ENCODE measurements at regions not wholly inside any gene's neighbourhood (a gene's known extent, or its start where the extent isn't known, plus 50 kb on each side); places are given as distances from the start of the nearest gene placed in this dataset.

DNA sequence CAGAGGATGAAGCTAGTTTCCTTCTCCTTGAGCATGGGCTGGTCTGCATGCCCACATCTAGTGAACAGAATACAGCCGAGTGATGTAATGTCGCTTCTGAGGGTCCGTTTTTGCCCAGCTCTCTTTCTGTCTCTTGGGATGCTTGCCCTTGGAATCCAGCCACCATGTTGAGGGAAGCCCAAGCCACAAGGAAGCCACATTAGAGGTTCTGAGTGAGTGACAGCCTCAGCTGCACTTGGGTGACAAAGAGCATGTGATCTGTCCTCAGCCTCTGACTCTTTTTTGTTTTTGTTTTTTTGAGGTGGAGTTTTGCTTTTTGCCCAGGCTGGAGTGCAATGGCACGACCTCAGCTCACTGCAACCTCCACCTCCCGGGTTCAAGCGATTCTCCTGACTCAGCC, 100.6 kb upstream of the SALL4 start:
- no peaks in the 10 kb centered on the region for H3K4me1 ChIP-seq (ENCODE audit: control insufficient read depth, insufficient read depth, low read length)
- no peak overlapping the region for H3K9ac ChIP-seq (ENCODE audit: low read length)
- no peaks in the 10 kb centered on the region for H3K36me3 ChIP-seq (ENCODE audit: control insufficient read depth, insufficient read depth, low read length)
- H3K27me3 ChIP-seq (ENCODE audit: control insufficient read depth, insufficient read depth, low read length) = no peaks in the 10 kb centered on the region
- no peaks in the 10 kb centered on the region for H3K9me3 ChIP-seq (ENCODE audit: control insufficient read depth, low read length)
- no peak overlapping the region for H3K4me3 ChIP-seq (ENCODE audit: low read length)

DNA sequence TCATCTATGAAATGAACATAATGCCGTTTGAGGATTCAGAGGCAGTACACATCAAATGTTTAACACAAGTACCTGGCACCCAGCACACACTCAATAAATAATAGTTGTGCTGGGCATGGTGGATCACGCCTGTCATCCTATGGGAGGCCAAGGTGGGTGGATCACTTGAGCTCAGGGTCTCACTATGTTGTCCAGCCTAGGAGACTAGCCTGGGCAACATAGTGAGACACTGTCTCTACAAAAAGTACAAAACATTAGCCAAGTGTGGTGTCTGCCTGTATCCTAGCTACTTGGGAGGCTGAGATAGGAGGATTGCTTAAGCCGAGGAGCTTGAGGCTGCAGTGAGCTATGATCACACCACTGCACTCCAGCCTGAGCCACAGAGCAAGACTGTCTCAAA, 98.1 kb upstream of the SALL4 start:
- H3K9ac ChIP-seq (ENCODE audit: low read length) = no peak overlapping the region
- H3K4me3 ChIP-seq (ENCODE audit: low read length) = no peak overlapping the region
- H3K36me3 ChIP-seq (ENCODE audit: control insufficient read depth, insufficient read depth, low read length) = no peaks in the 10 kb centered on the region
- H3K9me3 ChIP-seq (ENCODE audit: control insufficient read depth, low read length) = no peaks in the 10 kb centered on the region
- no peaks in the 10 kb centered on the region for H3K27me3 ChIP-seq (ENCODE audit: control insufficient read depth, insufficient read depth, low read length)
- H3K4me1 ChIP-seq (ENCODE audit: control insufficient read depth, insufficient read depth, low read length) = no peaks in the 10 kb centered on the region

DNA sequence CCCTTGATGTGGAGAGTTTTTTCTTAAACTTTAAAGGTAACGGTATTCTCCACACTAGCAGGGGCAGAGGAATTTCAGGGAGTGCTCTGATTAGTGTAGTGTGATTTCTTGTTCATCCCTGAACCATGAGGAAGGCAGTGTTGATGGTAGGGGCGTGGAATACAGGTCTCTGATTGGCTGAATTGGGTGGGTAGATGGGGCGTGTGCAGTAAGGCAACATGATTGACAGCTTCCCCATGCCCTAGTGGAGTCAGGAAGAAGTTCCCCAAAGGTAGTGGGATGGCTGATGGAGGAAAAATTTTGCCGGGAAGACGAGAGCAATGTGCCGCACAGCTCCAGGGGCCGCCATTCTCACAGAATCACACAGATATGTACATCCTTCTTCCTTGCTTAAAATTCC, 97.4 kb upstream of the SALL4 start:
- Histone ChIP-seq H3K27me3 (ENCODE audit: control insufficient read depth, insufficient read depth, low read length) (no peaks in the 10 kb centered on the region), H3K4me1 (ENCODE audit: control insufficient read depth, insufficient read depth, low read length) (no peaks in the 10 kb centered on the region), H3K4me3 (ENCODE audit: low read length) (no peak overlapping the region), H3K36me3 (ENCODE audit: control insufficient read depth, insufficient read depth, low read length) (no peaks in the 10 kb centered on the region), H3K9ac (ENCODE audit: low read length) (no peak overlapping the region), H3K9me3 (ENCODE audit: control insufficient read depth, low read length) (no peaks in the 10 kb centered on the region)

DNA sequence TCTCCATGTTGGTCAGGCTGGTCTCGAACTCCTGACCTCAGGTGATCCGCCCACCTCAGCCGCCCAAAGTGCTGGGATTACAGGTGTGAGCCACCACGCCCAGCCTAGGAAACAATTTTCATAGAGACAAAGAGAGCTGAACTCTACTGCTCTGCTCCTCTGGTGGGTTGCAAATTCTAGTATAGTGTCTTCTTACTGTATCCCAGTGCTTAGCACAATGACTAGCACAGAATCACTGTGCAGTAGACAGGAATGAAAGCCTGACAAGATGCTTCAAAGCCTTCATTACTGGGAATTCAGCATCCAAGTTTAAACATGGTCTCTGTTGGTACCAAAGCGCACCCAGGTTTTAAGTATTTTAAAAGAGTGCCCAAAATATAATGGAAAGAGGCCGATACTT, 96.5 kb upstream of the SALL4 start:
- Histone ChIP-seq H3K9ac (ENCODE audit: low read length) (no peak overlapping the region), H3K4me1 (ENCODE audit: control insufficient read depth, insufficient read depth, low read length) (no peaks in the 10 kb centered on the region), H3K27me3 (ENCODE audit: control insufficient read depth, insufficient read depth, low read length) (no peaks in the 10 kb centered on the region), H3K36me3 (ENCODE audit: control insufficient read depth, insufficient read depth, low read length) (no peaks in the 10 kb centered on the region), H3K4me3 (ENCODE audit: low read length) (no peak overlapping the region), H3K9me3 (ENCODE audit: control insufficient read depth, low read length) (no peaks in the 10 kb centered on the region)

DNA sequence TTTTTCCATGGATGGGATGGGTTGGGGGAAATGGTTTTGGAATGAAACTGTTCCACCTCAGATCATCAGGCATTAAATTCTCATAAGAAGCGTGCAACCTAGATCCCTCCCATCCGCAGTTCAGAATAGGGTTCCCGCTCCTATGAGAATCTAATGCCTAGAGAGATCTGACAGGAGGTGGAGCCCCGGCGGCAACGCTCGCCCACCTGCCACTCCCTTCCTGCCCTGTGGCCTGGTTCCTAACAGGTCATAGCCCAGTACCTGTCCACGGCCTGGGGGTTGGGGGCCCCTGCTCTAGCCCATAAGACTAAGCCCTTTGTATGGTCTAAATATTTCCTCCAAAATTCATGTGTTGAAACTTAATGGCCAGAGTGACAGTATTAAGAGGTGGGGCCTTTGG, 92.3 kb upstream of the SALL4 start:
- H3K4me1 ChIP-seq (ENCODE audit: control insufficient read depth, insufficient read depth, low read length) = no peaks in the 10 kb centered on the region
- no peaks in the 10 kb centered on the region for H3K9me3 ChIP-seq (ENCODE audit: control insufficient read depth, low read length)
- H3K9ac ChIP-seq (ENCODE audit: low read length) = no peak overlapping the region
- H3K4me3 ChIP-seq (ENCODE audit: low read length) = no peak overlapping the region
- no peaks in the 10 kb centered on the region for H3K36me3 ChIP-seq (ENCODE audit: control insufficient read depth, insufficient read depth, low read length)
- no peaks in the 10 kb centered on the region for H3K27me3 ChIP-seq (ENCODE audit: control insufficient read depth, insufficient read depth, low read length)

DNA sequence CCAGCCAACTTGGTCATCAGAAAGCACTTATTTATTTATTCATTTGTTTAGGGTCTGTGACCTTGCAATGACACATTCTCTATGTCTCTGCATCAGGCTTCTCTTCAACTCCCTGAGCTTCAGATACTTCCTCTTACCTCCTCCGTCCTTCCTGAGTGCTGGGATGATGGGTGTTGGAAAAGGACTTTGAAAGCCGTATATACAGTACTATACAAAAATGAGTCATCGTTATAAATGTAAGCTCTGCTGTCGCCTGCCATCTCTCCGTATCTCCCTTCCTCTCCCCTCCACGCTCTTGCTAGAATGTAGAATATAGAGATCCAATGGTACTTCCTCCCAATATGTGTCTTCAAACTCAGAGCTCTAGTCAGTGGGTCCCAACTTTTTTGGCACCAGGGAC, 91.9 kb upstream of the SALL4 start:
- Histone ChIP-seq H3K4me3 (ENCODE audit: low read length) (no peak overlapping the region), H3K27me3 (ENCODE audit: control insufficient read depth, insufficient read depth, low read length) (no peaks in the 10 kb centered on the region), H3K36me3 (ENCODE audit: control insufficient read depth, insufficient read depth, low read length) (no peaks in the 10 kb centered on the region), H3K9ac (ENCODE audit: low read length) (no peak overlapping the region), H3K4me1 (ENCODE audit: control insufficient read depth, insufficient read depth, low read length) (no peaks in the 10 kb centered on the region), H3K9me3 (ENCODE audit: control insufficient read depth, low read length) (no peaks in the 10 kb centered on the region)

DNA sequence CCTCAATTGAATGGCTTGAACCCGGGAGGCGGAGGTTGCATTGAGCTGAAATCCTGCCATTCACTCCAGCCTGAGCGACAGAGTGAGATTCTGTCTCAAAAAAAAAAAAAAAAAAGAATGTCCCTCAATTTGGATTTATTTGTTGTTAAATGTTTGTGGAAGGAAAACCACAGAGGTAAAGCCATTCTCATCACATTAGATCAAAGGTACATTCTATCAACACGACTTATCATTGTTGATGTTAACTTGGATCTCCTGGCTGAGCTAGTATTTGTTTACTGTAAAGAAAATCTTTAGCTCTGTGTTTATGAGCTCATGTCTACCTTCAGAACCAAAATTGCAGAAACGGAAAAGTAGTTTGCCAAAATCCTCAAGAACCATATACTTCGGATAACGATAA, 91.4 kb upstream of the SALL4 start:
- H3K9me3 ChIP-seq (ENCODE audit: control insufficient read depth, low read length) = no peaks in the 10 kb centered on the region
- H3K9ac ChIP-seq (ENCODE audit: low read length) = no peak overlapping the region

DNA sequence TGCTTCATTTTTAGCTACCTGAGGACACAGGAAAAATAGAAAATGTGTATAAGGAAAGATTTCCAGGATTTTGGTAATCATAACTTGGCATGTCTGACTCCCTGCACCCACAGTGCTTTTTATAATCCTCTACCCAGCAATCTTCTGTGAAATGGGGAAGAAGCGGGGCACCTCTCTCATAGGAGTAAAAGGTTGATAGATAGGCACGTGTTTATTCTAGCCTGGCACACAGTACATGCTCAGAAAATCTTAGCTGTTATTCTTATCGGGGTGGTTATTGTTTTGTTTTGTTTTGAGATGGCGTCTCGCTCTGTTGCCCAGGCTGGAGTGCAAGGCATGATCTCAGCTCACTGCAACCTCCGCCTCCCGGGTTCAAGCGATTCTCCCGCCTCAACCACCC, 87.7 kb upstream of the SALL4 start:
- Histone ChIP-seq H3K27me3 (ENCODE audit: control insufficient read depth, insufficient read depth, low read length) (no peaks in the 10 kb centered on the region), H3K4me3 (ENCODE audit: low read length) (no peak overlapping the region), H3K9me3 (ENCODE audit: control insufficient read depth, low read length) (no peaks in the 10 kb centered on the region), H3K36me3 (ENCODE audit: control insufficient read depth, insufficient read depth, low read length) (no peaks in the 10 kb centered on the region), H3K9ac (ENCODE audit: low read length) (no peak overlapping the region), H3K4me1 (ENCODE audit: control insufficient read depth, insufficient read depth, low read length) (no peaks in the 10 kb centered on the region)

More for the DNA sequence above, 91.4 kb upstream of the SALL4 start:
- H3K4me1 ChIP-seq (ENCODE audit: control insufficient read depth, insufficient read depth, low read length) = no peaks in the 10 kb centered on the region
- no peaks in the 10 kb centered on the region for H3K36me3 ChIP-seq (ENCODE audit: control insufficient read depth, insufficient read depth, low read length)
- no peak overlapping the region for H3K4me3 ChIP-seq (ENCODE audit: low read length)
- no peaks in the 10 kb centered on the region for H3K27me3 ChIP-seq (ENCODE audit: control insufficient read depth, insufficient read depth, low read length)

DNA sequence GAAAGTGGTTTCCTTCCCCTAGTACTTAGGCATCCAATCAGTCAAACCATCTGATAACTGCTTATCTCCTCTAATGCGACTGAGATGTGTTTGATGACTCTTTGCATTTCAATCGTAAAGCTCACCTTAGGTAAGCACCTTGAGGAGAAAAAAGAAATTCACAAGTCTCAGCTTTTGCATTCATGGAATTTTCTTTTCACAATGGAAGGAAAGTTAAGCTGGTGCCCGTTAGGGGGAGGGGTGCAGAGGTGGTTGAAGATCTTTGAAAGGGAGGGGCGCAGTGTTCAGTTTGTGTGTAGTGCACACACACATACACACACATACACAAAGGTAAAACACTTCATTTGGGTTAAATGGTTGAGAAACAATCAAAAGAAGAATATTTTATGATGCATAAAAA, 87.1 kb upstream of the SALL4 start:
- Histone ChIP-seq H3K4me1 (ENCODE audit: control insufficient read depth, insufficient read depth, low read length) (no peaks in the 10 kb centered on the region), H3K27me3 (ENCODE audit: control insufficient read depth, insufficient read depth, low read length) (no peaks in the 10 kb centered on the region), H3K9ac (ENCODE audit: low read length) (no peak overlapping the region), H3K4me3 (ENCODE audit: low read length) (no peak overlapping the region), H3K36me3 (ENCODE audit: control insufficient read depth, insufficient read depth, low read length) (no peaks in the 10 kb centered on the region), H3K9me3 (ENCODE audit: control insufficient read depth, low read length) (no peaks in the 10 kb centered on the region)

DNA sequence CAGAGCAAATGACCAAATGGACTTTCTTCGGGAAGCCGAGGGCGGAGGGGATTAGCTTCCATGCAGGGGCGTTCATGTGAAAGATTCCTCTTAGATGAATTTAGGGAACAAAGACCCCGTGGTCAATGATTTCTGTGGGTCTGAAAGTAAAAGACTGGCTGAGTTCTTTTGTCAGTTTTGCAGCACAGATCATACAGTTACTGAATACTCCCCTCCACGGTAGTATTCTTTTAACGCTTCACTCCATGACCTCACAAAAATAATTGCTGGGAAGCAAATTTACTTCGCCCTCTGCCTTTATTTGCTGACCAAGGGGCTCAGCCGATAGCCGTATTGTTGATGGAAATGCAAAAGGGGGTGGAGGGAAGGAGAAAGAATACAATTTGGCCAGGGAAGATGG, 86.0 kb upstream of the SALL4 start:
- no peaks in the 10 kb centered on the region for H3K9me3 ChIP-seq (ENCODE audit: control insufficient read depth, low read length)
- no peaks in the 10 kb centered on the region for H3K4me1 ChIP-seq (ENCODE audit: control insufficient read depth, insufficient read depth, low read length)
- H3K27me3 ChIP-seq (ENCODE audit: control insufficient read depth, insufficient read depth, low read length) = no peaks in the 10 kb centered on the region
- H3K4me3 ChIP-seq (ENCODE audit: low read length) = no peak overlapping the region
- H3K36me3 ChIP-seq (ENCODE audit: control insufficient read depth, insufficient read depth, low read length) = no peaks in the 10 kb centered on the region
- H3K9ac ChIP-seq (ENCODE audit: low read length) = no peak overlapping the region

DNA sequence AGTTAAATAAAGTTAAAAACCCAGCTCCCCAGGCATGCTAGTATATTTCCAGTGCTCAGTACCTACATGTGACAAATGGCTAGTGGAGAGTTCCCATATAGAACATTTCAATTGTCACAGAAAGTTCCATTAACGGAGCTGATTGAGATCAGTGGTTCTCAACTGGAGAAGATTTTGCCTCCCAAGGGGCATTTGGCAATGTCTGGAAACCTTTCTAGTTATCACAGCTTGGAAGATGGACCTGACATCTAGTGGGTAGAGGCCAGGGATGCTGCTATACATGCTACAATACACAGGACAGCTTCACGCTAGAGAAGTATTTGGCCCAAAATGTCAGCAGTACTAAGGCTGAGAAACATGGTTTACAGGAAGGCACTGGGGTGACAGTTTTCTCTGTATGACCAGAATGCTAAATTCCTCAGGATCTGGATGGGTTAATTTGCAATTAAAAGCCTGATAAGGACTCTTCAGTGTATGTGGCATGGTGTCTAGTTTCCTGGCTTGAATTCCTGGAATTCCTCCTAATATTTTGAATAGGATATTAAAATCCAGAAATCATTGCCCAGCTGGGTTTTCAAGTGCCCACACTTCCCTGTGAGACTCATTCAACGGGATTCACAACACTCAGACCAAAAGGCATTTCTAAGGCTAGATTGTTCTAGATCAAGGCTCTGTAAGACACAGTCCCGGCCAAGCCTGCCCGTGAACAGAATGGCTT, 84.7 kb upstream of the SALL4 start:
- no peak overlapping the region for H3K4me3 ChIP-seq (ENCODE audit: low read length)
- no peaks in the 10 kb centered on the region for H3K4me1 ChIP-seq (ENCODE audit: control insufficient read depth, insufficient read depth, low read length)
- H3K9ac ChIP-seq (ENCODE audit: low read length) = no peak overlapping the region
- no peaks in the 10 kb centered on the region for H3K9me3 ChIP-seq (ENCODE audit: control insufficient read depth, low read length)
- no peaks in the 10 kb centered on the region for H3K27me3 ChIP-seq (ENCODE audit: control insufficient read depth, insufficient read depth, low read length)
- H3K36me3 ChIP-seq (ENCODE audit: control insufficient read depth, insufficient read depth, low read length) = no peaks in the 10 kb centered on the region

DNA sequence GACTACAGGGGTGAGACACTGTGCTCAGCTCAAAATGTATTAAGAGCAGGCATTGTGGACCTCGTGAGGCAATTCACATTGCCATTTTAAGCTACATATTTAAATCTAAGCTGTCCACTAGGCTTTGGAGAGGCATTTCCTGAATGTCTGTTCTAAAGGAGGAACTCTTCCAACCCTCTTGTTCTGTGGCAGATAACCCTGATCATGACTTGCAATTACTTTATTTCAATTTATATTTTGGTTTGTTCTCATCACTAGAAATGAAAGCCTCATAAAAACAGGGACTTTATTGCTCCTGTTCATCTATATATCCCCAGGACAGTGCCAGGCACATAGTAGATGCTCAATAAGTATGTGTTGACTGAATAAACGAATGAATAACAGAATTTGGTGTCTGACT, 84.0 kb upstream of the SALL4 start:
- Histone ChIP-seq H3K4me3 (ENCODE audit: low read length) (no peak overlapping the region), H3K9ac (ENCODE audit: low read length) (no peak overlapping the region), H3K36me3 (ENCODE audit: control insufficient read depth, insufficient read depth, low read length) (no peaks in the 10 kb centered on the region), H3K4me1 (ENCODE audit: control insufficient read depth, insufficient read depth, low read length) (no peaks in the 10 kb centered on the region), H3K9me3 (ENCODE audit: control insufficient read depth, low read length) (no peaks in the 10 kb centered on the region), H3K27me3 (ENCODE audit: control insufficient read depth, insufficient read depth, low read length) (no peaks in the 10 kb centered on the region)

DNA sequence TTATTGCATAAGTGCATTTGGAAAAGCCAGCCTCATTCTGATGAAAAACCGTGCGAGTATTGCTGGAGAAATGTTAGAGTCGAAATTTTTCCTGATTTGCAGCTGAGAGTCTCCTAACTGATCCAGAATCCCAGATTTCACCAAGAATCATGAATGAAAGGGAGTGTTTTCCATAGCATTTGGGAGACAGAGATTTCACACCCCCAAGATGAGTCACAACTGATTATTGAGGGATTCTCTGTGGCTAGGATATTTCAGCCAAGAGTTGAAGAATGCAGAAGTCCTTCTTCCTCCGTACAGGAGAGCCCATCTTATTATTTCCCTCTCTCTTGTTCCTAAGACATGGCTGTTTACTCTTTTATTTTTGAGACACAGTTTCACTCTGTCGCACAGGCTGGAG, 82.2 kb upstream of the SALL4 start:
- H3K27me3 ChIP-seq (ENCODE audit: control insufficient read depth, insufficient read depth, low read length) = no peaks in the 10 kb centered on the region

More for the DNA sequence above, 82.2 kb upstream of the SALL4 start:
- Histone ChIP-seq H3K9ac (ENCODE audit: low read length) (no peak overlapping the region), H3K9me3 (ENCODE audit: control insufficient read depth, low read length) (no peaks in the 10 kb centered on the region), H3K36me3 (ENCODE audit: control insufficient read depth, insufficient read depth, low read length) (no peaks in the 10 kb centered on the region), H3K4me3 (ENCODE audit: low read length) (no peak overlapping the region), H3K4me1 (ENCODE audit: control insufficient read depth, insufficient read depth, low read length) (no peaks in the 10 kb centered on the region)

Data from mucosa of stomach (tissue), 1 donor.